Vagina (tissue), 2 donors: ENCODE measurements at regions not wholly inside any gene's neighbourhood (a gene's known extent, or its start where the extent isn't known, plus 50 kb on each side); places are given as distances from the start of the nearest gene placed in this dataset.

Source experiments
- CTCF ChIP-seq, 3 experiments: fragments of 450-650 bp in 2 of 3; fragments of 200-600 bp in 1 of 3; sonication (generic) in 1 of 3; IDR thresholded peaks; one replicate each; pipeline ENCODE4 v1.5.1; 2017 to 2019; ENCODE audit warnings: antibody characterized with exemption in 3 of 3, mild to moderate bottlenecking in 2 of 3, moderate library complexity in 2 of 3
- POLR2A ChIP-seq, 2 donors: fragments of 450-650 bp; IDR thresholded peaks; one replicate each; pipeline ENCODE4 v1.6.1; 2017; ENCODE audit warnings: antibody characterized with exemption in 2 of 2, mild to moderate bottlenecking in 2 of 2, moderate library complexity in 2 of 2
- POLR2AphosphoS5 ChIP-seq, 2 donors: sonication (generic); formaldehyde crosslinking; IDR thresholded peaks; one replicate each; pipeline ENCODE4 v1.9.0; 2017; ENCODE audit warnings: antibody characterized with exemption in 2 of 2, mild to moderate bottlenecking in 2 of 2, low read depth in 1 of 2; ENCODE audit not compliant: insufficient read depth in 1 of 2

DNA sequence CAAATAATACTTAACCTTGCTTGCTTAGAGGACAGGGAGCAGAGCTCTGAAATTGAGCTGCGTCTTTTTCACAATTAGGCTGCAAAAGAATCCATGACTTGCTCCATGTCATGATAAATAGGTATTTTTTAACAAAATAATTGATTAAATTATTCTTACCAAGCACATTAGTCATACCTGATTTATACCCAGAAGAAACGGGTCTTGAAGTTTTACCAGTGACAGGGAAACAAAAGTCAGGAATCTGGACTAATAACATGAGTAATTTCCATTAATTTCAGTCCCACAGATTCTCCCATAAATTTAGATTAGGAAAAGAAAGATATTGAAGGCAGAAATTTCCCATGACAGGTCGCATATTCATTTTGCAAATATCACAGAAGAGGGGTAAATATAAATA, 85.0 kb upstream of the BMP5 start:
- TF ChIP-seq CTCF (IDR thresholded peaks at IDR 0.05) = no peak
- no peak for TF ChIP-seq POLR2A (IDR thresholded peaks at IDR 0.05)
- TF ChIP-seq POLR2AphosphoS5 (IDR thresholded peaks at IDR 0.05; ENCODE audit: insufficient read depth in 1 of 2, low read depth in 1 of 2) = no peak
